GM19043 (cell line): ENCODE measurements at regions not wholly inside any gene's neighbourhood (a gene's known extent, or its start where the extent isn't known, plus 50 kb on each side); places are given as distances from the start of the nearest gene placed in this dataset.
A peak's percentile ranks its signal among the peaks of the same experiment; 100 is the strongest.
"Not testable (repeated sequence)": the region's sequence is repeated elsewhere in the genome, so short reads cannot be mapped to it uniquely, and the experiment has no call there.

Experiments used
- ATAC-seq: cut with Tn5 transposase; IDR thresholded peaks from one replicate; pipeline ENCODE4 v1.9.1; 2021; ENCODE audit warnings: low read depth; ENCODE audit not compliant: unreplicated experiment

DNA sequence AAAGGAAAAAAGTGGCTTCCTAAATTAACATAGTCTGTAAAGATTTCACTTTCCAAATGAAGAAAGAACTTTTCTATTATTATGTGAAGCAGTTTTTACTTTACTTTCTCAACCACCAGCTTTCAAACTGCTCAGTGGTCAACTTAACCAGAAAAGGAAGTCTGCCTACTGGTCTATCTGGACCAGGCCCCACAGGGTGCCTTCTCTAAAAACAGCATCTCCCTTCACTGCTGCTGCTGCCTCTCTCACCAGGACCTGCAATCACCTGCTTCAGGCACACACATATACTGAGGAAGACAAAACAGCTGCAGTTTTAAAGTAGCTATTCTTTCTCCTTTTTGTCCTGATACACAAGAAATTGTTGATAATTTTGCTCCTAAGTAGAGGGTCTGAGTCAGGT lies 221.3 kb upstream of the DCC start:
- ATAC-seq = no peak

DNA sequence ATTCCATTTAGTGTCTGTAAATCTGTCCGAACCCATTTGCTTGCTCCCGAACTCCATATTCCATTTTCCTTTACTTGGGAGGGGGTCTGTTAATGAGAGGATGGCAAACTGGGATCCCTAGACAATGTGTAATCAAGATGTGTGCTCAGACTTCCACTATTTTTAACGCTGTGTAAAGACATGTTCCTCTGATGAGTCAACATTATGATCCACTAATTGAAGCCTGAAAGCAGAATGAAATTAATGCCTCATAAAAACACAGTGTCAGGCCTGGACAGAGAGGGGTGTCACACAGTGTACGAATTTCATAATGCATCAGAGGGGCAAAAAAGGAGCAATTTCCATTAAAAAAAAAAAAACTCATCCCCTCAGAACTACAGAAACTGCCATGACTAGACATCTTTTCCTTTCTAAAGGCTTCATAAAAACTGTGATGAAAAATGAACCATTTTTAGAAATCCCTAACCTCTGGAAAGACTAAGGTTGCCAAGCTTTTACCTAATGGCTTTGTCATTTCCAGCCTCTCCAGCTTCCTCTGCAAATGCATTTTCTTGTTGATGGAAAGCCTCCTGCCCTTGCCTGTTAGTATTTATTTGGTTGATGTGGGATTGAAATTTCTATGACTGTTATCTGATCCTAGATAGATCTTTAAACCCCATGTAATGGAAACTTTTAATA lies 209.2 kb upstream of the DCC start:
- no peak for ATAC-seq

GRCh38 chr18:52131845-52132244 lies 208.2 kb upstream of the DCC start:
- no peak for ATAC-seq

DNA sequence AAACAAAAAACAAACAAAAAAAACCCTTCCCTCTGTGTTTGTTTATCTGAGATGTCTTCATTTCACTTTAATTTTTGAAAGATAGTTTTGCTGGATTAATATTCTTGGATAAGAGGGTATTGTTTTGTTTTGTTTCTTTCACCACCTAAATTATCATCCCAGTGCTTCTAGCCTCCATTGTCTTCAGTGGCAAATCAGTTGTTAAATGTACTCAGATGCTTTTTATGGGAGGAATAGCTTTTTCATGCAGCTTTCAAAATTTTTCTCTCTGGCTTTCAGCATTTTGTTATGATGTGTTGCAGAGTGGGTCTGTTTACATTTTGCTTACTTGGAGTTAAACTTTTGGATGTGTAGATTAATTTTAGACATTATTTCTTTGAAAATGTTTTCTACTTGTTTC lies 203.5 kb upstream of the DCC start:
- ATAC-seq = no peak

GRCh38 chr18:52140986-52141385 lies 199.0 kb upstream of the DCC start:
- ATAC-seq = no peak

DNA sequence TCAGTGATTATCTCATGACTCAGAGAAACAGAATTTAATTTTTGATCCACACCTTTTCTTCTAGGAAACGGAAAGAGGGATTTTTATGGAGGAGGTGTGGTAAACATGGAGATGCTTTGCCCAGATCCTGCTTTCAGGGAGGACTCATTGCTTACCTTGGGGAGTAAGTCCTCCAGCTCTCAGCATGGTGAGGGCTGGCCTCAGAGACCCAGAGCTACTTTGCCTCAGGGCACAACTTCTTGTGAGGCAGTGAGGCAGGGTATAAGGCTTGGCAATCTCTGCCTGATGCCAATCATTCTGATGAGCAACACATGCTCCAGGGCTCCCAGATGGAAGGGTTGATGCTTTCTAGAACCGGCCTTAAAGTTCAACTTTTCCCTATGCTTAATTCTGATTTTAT lies 189.9 kb upstream of the DCC start:
- no peak for ATAC-seq

- peak; percentile 74 for ATAC-seq
These were observed 188.0 kb upstream of the DCC start for GRCh38 chr18:52152036-52152435.

DNA sequence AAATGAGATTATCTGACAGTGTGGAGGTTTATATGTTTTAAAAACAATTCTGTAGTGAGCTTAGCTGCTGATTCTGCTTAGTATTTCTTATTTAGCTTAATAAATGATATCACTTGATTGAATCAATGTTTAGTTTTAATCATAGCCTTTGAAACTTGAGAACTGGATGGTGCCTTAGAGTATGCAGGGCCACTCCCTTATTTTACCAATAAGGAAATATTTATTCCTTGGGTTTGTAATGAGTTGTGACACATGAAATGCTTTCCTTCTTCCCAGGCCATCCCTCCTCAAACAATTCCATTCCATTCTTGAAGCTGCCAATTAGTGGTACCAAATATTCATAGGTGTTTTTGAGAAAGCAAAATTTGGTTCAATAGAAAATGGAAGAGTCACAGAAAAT lies 183.8 kb upstream of the DCC start:
- no peak for ATAC-seq

GRCh38 chr18:52160636-52161035 lies 179.4 kb upstream of the DCC start:
- no peak for ATAC-seq

DNA sequence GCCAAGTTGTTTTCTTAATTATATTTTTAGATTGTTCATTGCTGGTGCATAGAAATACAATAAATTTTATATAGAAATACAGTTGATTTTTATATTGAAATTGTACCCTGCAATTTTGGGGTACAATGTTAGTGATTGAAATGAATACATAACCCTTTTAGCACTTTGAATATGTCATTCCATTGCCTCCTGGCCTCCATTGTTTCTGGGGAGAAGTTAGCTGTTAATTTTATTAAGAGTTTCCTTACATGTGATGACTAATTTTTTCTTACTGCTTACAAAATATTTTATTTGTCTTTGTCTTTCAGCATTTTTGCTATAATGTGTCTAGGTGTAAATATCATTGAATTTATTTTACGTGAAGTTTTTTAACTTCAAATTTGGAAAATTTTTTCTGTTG lies 176.5 kb upstream of the DCC start:
- ATAC-seq = no peak

DNA sequence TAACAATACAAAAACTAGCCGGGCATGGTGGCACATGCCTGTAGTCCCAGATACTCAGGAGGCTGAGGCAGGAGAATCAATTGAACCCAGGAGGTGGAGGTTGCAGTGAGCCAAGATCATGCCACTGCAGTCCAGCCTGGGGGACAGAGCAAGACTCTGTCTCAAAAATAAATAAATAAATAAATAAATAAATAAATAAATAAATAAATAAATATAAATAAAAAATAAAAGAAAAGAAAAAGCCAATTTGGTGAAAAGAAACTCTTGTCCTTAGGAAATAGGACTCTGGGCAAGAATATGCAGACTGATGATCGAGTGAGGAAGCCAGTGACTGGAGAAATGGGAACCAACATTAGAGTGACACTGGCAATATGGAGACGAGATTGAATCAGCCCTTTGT lies 171.9 kb upstream of the DCC start:
- not testable (repeated sequence) for ATAC-seq

DNA sequence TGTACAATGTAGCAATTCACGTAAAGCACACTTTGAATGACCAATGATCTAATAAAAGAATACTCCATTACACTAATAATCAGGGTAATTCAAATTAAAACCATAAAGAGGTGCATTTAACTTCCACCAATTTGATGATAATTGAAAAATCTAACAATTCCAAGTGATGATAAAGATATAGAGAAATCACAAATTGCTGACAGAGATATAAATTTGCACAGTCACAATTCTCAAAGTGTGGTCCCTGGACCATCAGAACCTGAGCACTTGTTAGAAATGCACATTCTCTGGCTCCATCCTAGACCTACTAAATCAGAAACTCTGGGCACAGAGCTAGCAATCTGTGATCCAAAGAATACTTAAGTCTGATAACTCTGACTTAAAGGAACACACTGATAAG lies 165.8 kb upstream of the DCC start:
- no peak for ATAC-seq

DNA sequence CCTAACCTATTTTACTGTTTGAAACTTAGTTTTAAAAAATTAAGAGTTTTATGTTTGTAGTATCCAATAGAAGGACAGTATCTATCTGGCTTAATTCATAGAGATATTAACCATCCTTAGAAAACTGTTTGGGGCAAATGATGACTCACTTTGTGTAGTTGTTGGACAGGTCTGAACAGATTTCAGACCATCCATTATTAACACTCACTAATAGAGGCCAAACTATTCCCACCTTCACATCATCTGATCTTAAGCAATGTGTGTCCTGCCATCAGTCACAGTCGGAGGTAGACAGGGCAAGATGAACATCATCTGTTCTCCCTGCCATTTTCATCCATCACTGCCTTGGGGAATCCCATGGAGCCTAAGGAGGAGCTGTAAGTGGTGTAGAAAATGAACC lies 164.6 kb upstream of the DCC start:
- ATAC-seq = no peak

GRCh38 chr18:52183107-52183506 lies 156.9 kb upstream of the DCC start:
- no peak for ATAC-seq

DNA sequence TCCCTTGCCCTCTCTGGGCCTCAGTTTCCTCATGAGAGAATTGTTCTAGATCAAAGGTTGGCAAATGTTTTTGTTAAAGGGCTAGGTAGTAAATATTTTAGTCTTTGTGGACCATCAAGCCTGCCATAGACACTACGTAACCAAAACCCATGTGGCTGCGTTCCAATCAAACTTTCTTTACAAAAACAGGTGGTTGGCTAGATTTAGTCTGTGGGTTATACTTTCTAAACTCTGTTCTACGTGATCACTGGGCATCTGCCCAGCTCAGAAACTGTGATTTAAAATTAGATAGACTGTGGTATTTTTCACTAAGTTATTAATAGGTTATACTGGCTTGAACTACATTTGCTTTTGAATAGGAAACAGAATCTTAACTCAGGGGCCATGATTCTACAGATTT lies 149.8 kb upstream of the DCC start:
- ATAC-seq = no peak

DNA sequence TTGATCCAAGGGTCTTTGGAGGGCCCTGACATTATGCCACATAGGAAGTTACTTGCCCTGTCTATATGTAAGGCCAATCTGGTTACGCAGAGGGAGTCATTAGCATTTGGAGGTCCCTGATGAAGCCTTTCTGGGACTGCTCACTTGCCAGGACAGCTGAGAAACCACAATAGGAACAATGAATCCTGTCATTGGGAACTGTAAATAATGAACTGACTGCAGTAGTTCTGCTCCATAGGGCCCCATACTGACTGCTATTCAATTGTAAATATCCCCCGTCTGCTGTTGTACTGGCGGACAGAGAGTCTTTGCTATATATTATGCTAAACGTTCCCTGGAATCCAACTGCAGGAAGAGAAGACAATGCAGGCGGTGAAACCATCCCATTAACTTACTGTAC lies 149.4 kb upstream of the DCC start:
- ATAC-seq = no peak

GRCh38 chr18:52200406-52200805 lies 139.6 kb upstream of the DCC start:
- ATAC-seq = no peak

- ATAC-seq = no peak
These were observed 138.9 kb upstream of the DCC start for GRCh38 chr18:52200921-52201663.

DNA sequence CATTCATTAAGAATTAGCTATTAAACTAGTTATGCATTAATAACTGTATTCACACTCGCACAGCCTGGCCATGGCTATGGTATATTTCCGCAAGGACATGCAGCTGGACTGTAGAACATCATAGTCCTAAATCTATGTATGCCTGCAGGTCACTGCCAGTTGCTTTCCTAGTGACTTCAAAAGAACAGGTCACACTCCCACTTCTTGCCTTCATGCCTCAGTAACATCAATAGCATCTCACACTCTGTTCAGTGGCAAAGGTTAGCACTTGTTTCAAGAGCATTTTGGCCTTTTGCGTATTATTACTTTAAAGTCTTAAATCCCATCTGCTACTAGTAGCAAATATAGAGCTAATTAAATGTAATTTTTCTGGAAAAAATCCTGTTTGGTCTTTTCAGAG lies 131.4 kb upstream of the DCC start:
- no peak for ATAC-seq

GRCh38 chr18:52216109-52216508 lies 123.9 kb upstream of the DCC start:
- ATAC-seq = no peak

GRCh38 chr18:52216666-52217065 lies 123.3 kb upstream of the DCC start:
- ATAC-seq = no peak

DNA sequence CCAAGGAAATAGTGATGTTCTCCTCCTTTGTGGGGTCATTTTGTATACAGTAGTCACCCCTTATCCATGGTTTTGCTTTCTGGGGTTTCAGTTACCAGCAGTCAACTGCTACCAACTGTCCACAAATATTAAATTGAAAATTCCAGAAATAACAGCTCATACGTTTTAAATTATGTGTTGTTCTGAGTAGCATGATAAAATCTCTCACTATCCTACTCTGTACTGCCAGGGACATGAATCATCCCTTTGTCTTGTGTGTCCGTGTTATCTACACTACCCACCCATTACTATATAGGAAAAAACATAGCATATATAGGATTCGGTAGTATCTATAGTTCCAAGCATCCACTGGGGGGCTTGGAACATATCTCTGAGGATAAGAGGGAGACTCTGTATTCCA lies 120.9 kb upstream of the DCC start:
- ATAC-seq = no peak
